Naive B cell (primary cell): ENCODE measurements at regions not wholly inside any gene's neighbourhood (a gene's known extent, or its start where the extent isn't known, plus 50 kb on each side); places are given as distances from the start of the nearest gene placed in this dataset.
"Not testable (repeated sequence)": the region's sequence is repeated elsewhere in the genome, so short reads cannot be mapped to it uniquely, and the experiment has no call there.

ENCODE experiments used
- ATAC-seq, 2 donors: fragments of 150-1000 bp; cut with Tn5 transposase; 2 replicates each; pipeline ENCODE4 v1.10.0; 2021; ENCODE audit warnings: low read depth in 2 of 2, mild to moderate bottlenecking in 2 of 2, moderate library complexity in 2 of 2
- DNase-seq: peaks from one replicate; pipeline ENCODE4 v3.0.0; 2022
- H3K27ac Mint-ChIP-seq, 6 donors: one replicate each; pipeline ENCODE4 v1.8.0; 2020 to 2022; ENCODE audit warnings: mild to moderate bottlenecking in 6 of 6, mixed read lengths in 6 of 6, moderate library complexity in 5 of 6, inconsistent platforms in 2 of 6
- H3K27me3 Mint-ChIP-seq, 3 donors: one replicate each; pipeline ENCODE4 v1.8.0; 2021 to 2022; ENCODE audit warnings: mixed read lengths in 3 of 3, mild to moderate bottlenecking in 1 of 3
- H3K36me3 Mint-ChIP-seq, 2 donors: one replicate each; pipeline ENCODE4 v1.8.0; 2020 to 2022; ENCODE audit warnings: mixed read lengths in 2 of 2, inconsistent platforms in 1 of 2, mild to moderate bottlenecking in 1 of 2
- H3K4me1 Mint-ChIP-seq, 3 donors: one replicate each; pipeline ENCODE4 v1.8.0; 2020 to 2022; ENCODE audit warnings: mixed read lengths in 3 of 3, inconsistent platforms in 1 of 3, mild to moderate bottlenecking in 1 of 3, moderate library complexity in 1 of 3
- H3K4me3 Mint-ChIP-seq, 8 donors: one replicate each; pipeline ENCODE4 v1.8.0; 2020 to 2022; ENCODE audit warnings: mild to moderate bottlenecking in 8 of 8, mixed read lengths in 8 of 8, moderate library complexity in 8 of 8, inconsistent platforms in 2 of 8
- H3K9me3 Mint-ChIP-seq, 7 donors: one replicate each; pipeline ENCODE4 v1.8.0; 2020 to 2022; ENCODE audit warnings: mixed read lengths in 7 of 7, mild to moderate bottlenecking in 5 of 7, inconsistent platforms in 2 of 7, moderate library complexity in 1 of 7

DNA sequence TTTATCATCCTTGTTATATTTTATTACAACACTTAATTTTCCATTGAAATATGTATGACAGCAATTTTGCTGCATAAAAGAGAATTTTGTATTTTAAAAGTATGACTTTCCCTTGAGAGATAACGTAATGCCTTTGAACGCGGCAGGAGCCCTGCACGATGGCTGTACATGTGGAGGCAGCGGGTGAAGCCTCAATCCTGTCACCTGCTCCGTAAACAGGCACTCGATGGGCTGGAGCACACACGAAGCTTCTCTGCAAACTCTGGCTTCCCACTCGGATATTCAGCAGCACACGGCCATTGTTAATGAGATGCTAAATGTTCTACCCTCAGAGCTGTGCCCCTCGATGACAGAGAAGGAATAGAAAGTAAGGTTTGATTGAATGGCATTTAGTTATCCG is 184.4 kb downstream of the RTP5 start:
- ATAC-seq (no peak), DNase-seq (no peak)
- Mint-ChIP-seq H3K27ac (no peak overlapping the region), H3K4me1 (no peaks in the 10 kb centered on the region), H3K36me3 (no peaks in the 10 kb centered on the region), H3K27me3 (peaks cover 16 to 46% (median 39%) of the 10 kb centered on the region in 3 donors), H3K9me3 (peaks cover 0 to 8% (median 3%) of the 10 kb centered on the region in 7 donors), H3K4me3 (no peak overlapping the region)

DNA sequence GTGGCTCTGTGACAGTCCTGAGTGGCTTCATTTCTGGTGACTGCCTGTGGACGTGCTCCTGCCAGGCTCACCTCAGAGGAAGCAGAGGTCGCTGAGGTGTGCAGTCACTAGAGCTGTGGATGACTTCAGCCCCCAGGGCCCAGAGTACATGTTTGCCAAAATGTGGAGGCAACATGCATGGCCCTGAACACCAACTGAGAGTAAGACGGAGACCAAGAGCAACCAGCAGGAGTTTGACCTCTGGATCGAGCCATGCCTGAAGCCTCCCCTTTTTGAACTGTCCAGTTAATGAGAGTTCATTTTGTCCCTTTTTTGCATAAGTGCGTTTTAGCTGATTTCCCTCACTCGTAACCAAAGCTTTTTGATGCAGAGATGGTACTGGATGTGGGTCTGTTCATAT is 184.9 kb downstream of the RTP5 start:
- Mint-ChIP-seq H3K4me3 (no peak overlapping the region), H3K9me3 (peaks cover 0 to 6% (median 2%) of the 10 kb centered on the region in 7 donors), H3K27me3 (peaks cover 13 to 48% (median 39%) of the 10 kb centered on the region in 3 donors), H3K27ac (peak overlapping the region in 1 of 6 donors; percentile 54), H3K4me1 (no peaks in the 10 kb centered on the region), H3K36me3 (no peaks in the 10 kb centered on the region)
- DNase-seq (no peak), ATAC-seq (no peak)

DNA sequence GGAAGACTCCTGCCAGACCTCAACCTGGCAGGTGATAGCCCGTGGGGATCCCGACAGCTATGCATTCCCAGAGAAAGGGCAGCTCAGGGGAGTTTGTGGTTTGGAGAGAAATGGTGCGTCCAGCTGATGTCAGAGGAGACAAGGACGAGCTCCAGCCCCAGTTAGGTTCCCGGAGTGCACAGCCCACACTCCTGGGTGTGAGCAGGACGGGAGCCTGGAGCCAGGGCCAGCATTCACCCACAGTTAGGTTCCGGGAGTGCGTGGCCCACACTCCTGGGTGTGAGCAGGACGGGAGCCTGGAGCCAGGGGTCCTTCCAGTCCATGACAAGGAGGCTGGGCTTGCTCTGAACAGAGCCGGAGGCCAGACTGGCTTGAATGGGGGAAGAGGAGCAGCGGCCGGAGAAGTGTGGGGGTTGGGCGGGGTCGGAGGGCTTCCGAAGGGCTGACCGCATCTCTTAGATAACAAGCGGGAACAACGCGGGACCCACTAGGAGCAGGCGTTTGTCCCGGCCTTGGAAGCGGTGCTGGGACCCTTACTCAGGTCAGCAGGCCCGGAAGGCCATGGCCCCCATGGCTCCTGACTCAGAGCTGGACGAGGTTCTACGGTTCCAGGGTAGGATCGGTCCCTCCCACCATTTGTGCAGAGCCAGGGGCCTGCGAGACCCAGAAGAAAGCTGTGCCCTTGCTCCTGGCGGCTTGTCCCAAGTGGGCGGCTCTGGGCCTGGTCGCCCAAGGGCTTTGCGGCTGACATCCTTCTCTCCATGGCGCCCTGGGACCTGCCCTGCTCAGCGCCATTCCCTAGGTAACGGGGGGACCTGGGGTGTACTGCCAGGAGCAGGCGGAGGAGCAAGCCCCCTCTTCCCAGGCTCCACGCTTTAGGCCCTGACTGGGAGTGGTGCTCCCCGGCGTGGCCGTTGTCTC is 185.6 kb downstream of the RTP5 start:
- ATAC-seq (no peak), DNase-seq (no peak)
- peaks cover 13 to 49% (median 39%) of the 10 kb centered on the region in 3 donors for H3K27me3 Mint-ChIP-seq
- H3K36me3 Mint-ChIP-seq = no peaks in the 10 kb centered on the region
- H3K4me3 Mint-ChIP-seq = no peak overlapping the region
- no peaks in the 10 kb centered on the region for H3K4me1 Mint-ChIP-seq
- H3K9me3 Mint-ChIP-seq = peaks cover 0 to 7% (median 2%) of the 10 kb centered on the region in 7 donors
- H3K27ac Mint-ChIP-seq = peak overlapping the region in 1 of 6 donors; percentile 35

DNA sequence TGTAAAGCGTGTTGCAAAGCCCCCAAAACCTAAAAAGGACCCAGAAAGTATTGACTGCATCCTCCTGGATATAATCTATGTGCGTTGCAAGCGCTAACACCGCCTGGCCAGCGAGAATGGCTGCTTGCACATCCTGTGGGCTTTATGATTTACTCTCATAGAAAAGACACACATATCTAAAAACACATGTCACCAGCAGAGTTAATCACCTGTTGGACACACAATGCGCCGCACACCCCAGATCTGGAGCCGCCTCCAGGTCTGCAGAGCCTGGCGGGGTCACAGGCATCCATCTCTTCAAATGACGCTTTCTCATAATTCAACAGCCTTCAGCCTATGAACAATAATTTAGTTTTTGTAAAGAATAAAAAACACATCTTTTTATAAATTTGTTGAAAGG is 186.5 kb downstream of the RTP5 start:
- Mint-ChIP-seq H3K9me3 (peaks cover 0 to 12% (median 6%) of the 10 kb centered on the region in 7 donors), H3K36me3 (no peaks in the 10 kb centered on the region), H3K4me1 (no peaks in the 10 kb centered on the region), H3K27ac (peak overlapping the region in 2 of 6 donors; percentile 54 to 59), H3K27me3 (peaks cover 13 to 56% (median 39%) of the 10 kb centered on the region in 3 donors), H3K4me3 (no peak overlapping the region)
- ATAC-seq (no peak), DNase-seq (no peak)

DNA sequence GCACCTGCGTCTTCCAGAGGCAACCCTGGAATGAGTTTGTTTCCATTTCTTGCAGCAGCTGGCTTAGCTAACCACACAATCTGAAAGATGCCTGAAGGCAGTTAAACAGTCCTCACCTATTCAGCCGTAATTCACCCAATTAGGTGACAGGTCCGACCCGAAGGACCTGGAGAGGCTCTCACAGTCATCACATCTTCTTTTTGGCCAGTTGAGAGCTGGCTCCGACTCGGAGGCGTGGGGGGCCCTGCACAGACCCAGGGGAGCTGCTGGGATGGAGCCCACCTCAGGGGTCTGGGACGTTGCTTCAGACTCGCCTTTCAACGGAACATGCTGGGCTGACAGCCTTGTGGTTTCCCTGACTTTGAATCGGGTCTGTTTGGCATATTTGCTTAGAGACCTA is 187.3 kb downstream of the RTP5 start:
- DNase-seq (no peak), ATAC-seq (no peak)
- H3K27ac Mint-ChIP-seq = peak overlapping the region in 2 of 6 donors; percentile 32 to 85
- no peaks in the 10 kb centered on the region for H3K36me3 Mint-ChIP-seq
- no peaks in the 10 kb centered on the region for H3K4me1 Mint-ChIP-seq
- peaks cover 13 to 56% (median 39%) of the 10 kb centered on the region in 3 donors for H3K27me3 Mint-ChIP-seq
- H3K9me3 Mint-ChIP-seq = peaks cover 0 to 13% (median 6%) of the 10 kb centered on the region in 7 donors
- H3K4me3 Mint-ChIP-seq = peak overlapping the region in 1 of 8 donors; percentile 27

DNA sequence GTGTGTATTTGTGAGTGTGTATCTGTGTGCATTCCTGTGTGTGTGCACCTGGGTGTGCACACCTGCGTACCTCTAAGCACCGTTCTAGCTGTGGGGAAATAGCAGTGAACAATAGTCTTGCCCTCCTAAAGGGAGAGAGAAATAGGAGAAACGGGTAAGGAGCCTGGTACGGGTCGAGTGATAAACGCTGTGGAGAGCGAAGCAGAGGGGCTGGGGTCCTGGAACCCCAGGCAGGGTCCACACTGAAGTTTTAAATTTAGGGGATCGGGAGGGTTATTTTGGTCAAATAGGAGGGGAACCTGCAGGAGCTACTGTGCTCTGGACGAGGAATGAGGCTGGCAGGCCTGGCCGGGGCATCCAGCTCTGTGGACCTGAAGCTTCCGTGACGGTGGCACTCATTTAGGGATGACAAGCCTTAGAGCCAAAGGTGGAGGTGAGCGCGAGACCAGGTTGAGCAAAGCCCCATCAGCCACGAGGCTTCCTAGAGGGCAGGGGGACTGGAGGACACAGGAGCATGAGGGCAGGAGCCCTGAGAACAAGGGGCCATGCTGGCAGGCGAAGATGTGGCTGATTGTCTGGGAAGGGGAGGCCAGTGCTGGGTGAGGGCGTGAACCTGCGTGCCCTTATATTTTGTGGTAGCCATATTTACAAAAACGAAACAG is 188.0 kb downstream of the RTP5 start:
- peaks cover 13 to 55% (median 36%) of the 10 kb centered on the region in 3 donors for H3K27me3 Mint-ChIP-seq
- no peak for DNase-seq
- H3K36me3 Mint-ChIP-seq = no peaks in the 10 kb centered on the region
- no peaks in the 10 kb centered on the region for H3K4me1 Mint-ChIP-seq
- no peak overlapping the region for H3K4me3 Mint-ChIP-seq
- ATAC-seq = no peak
- peak overlapping the region in 3 of 6 donors; percentile 29 to 61 (median 35) for H3K27ac Mint-ChIP-seq
- peaks cover 0 to 13% (median 6%) of the 10 kb centered on the region in 7 donors for H3K9me3 Mint-ChIP-seq

DNA sequence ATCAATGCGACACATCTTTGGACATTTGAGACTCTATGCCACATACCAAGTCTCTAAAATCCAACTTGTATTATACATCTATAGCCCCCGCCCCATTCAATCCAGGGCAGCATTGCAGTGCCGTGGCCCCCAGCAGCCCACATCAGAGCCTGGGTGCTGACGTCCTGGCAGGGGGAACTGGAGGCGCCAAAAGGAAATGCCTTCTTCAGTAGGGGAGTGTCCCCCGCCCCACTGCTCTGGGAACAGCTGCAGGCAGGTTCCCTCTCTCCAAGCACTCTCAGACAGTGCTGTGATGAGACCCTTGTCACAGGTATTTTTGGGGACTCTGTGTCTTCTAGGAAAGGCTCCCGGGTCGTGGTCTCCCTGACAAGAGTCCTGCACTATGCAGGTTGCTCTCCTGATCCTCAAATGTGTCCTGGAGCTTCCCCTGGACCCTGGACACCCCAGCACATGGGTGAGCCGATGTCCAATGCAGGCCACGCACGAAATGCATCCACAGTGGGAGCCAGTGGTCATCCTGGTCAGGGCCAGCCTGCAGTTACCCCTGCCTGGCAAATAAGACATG is 188.7 kb downstream of the RTP5 start:
- no peak for ATAC-seq
- Mint-ChIP-seq H3K36me3 (no peaks in the 10 kb centered on the region), H3K27me3 (peaks cover 13 to 57% (median 31%) of the 10 kb centered on the region in 3 donors), H3K4me1 (no peaks in the 10 kb centered on the region), H3K9me3 (peaks cover 0 to 13% (median 6%) of the 10 kb centered on the region in 7 donors), H3K4me3 (no peak overlapping the region), H3K27ac (no peak overlapping the region)
- no peak for DNase-seq

DNA sequence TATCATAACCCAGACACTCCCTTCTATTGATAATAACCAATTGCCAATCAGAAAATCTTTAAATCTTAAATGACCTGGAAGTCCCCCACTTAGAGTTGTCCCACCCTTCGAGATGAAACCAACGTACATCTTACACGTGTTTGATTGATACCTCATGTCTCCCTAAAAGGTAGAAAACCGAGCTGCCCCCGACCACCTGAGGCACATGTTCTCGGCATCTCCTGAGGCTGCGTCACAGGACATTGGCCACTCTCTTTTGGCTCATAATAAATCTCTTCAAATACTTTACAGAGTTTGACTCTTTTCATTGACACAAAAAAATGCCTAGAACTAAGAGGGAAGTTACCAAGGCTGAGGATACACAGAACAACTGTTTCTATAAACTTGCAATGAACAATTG is 190.0 kb downstream of the RTP5 start:
- Mint-ChIP-seq H3K36me3 (no peaks in the 10 kb centered on the region), H3K27me3 (peaks cover 20 to 54% (median 29%) of the 10 kb centered on the region in 3 donors), H3K4me3 (no peak overlapping the region), H3K4me1 (peaks cover 0 to 3% (median 0%) of the 10 kb centered on the region in 3 donors), H3K9me3 (peaks cover 0 to 13% (median 6%) of the 10 kb centered on the region in 7 donors), H3K27ac (peak overlapping the region in 1 of 6 donors; percentile 52)
- DNase-seq (no peak), ATAC-seq (no peak)

DNA sequence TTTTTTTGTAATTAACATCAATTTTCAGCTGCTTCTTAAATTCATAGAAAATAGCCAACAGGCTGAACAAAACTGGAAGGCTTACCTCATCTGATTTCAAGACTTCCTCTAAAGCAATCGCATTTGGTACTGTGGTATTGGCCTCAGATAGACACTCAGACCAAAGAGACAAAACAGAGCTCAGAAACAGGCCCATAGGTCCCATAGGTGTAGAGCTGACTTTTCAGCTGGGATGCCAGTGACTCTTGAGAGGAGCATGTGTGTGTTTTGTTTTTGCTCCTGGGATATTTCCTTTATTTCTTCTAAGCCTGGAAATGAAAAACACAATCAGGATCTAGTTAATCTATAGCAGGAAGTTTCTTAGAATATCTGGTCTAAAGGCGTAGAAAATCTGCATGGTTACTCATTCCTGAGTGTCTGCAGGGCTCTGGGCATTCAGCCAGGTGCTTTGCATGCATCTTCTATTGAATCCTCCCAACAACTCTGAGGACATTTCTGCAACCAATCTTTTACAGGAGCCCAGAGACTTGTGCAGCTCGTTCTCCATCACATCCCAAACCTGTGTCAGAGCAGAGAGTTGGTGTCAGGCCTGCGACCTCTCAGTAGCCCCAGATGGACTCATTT is 190.8 kb downstream of the RTP5 start:
- Mint-ChIP-seq H3K36me3 (no peaks in the 10 kb centered on the region), H3K4me3 (no peak overlapping the region), H3K27ac (no peak overlapping the region), H3K9me3 (peaks cover 0 to 13% (median 6%) of the 10 kb centered on the region in 7 donors), H3K27me3 (peaks cover 21 to 56% (median 27%) of the 10 kb centered on the region in 3 donors), H3K4me1 (peaks cover 0 to 4% (median 0%) of the 10 kb centered on the region in 3 donors)
- ATAC-seq = no peak
- no peak for DNase-seq

DNA sequence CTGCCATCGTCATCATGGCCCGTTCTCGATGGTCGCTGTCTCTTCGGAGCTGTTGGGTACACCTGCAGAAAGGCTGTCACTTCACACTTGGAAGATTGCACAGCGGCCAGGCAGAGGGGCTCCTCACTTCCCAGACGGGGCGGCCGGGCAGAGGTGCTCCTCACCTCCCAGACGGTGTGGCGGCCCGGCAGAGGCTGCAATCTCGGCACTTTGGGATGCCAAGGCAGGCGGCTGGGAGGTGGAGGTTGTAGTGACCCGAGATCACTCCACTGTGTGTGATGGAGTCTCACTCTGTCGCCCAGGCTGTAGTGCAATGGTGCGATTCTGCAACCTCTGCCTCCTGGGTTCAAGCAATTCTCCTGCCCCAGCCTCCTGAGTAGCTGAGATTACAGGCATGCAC is 192.4 kb downstream of the RTP5 start:
- Mint-ChIP-seq H3K9me3 (peaks cover 0 to 13% (median 6%) of the 10 kb centered on the region in 7 donors), H3K27me3 (peaks cover 21 to 57% (median 24%) of the 10 kb centered on the region in 3 donors), H3K27ac (peak overlapping the region in 1 of 6 donors; percentile 28)
- H3K4me3 Mint-ChIP-seq, DNase-seq, ATAC-seq, H3K36me3 Mint-ChIP-seq, H3K4me1 Mint-ChIP-seq: not testable (repeated sequence)

DNA sequence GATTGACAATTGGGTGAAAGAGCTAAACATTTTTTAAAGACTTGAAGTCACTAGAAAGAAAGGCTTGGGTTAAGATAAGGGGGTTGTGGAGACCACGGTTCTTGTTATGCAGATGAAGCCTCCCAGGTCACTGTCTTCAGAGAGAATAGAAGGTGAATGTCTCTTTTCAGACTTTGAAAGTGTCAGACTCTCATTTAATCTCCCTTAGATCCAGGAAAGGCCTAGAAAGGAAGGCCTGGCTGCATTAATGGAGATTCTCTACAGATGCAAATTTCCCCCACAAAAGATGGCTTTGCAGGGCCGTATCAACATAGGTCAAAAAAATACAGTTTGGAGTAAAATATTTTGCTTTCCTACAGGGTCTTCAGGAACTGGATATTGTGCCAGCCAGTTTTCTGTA is 193.9 kb downstream of the RTP5 start:
- Mint-ChIP-seq H3K4me1 (peaks cover 0 to 4% (median 0%) of the 10 kb centered on the region in 3 donors), H3K27me3 (peaks cover 9 to 42% (median 12%) of the 10 kb centered on the region in 3 donors), H3K4me3 (no peak overlapping the region), H3K36me3 (no peaks in the 10 kb centered on the region), H3K9me3 (peaks cover 0 to 13% (median 6%) of the 10 kb centered on the region in 7 donors), H3K27ac (no peak overlapping the region)
- DNase-seq (no peak), ATAC-seq (no peak)

DNA sequence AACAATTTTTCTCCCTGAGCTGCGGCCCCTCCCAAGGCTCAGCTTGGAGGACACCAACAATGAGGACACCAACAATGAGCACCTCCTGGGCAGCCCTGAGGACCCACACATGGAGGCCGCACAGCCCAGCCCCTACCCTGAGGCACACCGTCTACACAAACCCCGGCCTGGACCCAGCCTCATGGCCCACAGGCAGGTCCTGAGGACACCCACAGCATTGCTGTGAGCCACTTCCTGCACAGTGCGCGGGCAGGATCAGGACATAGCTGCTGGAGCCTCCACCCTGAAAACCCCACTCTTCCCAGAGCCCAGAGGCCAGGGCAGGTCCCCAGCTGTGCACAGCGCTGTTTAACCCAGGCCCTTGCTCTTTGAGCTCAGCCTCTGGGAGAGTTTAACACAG is 194.3 kb downstream of the RTP5 start:
- no peak for ATAC-seq
- H3K9me3 Mint-ChIP-seq = peaks cover 0 to 13% (median 6%) of the 10 kb centered on the region in 7 donors
- H3K4me1 Mint-ChIP-seq = peaks cover 0 to 4% (median 0%) of the 10 kb centered on the region in 3 donors
- H3K27me3 Mint-ChIP-seq = peaks cover 9 to 42% (median 15%) of the 10 kb centered on the region in 3 donors
- no peak overlapping the region for H3K27ac Mint-ChIP-seq
- H3K36me3 Mint-ChIP-seq = no peaks in the 10 kb centered on the region
- DNase-seq = no peak
- no peak overlapping the region for H3K4me3 Mint-ChIP-seq
